CD4-positive, alpha-beta T cell treated with Interleukin-21 for 1 hour (primary cell): ENCODE measurements at regions not wholly inside any gene's neighbourhood (a gene's known extent, or its start where the extent isn't known, plus 50 kb on each side); places are given as distances from the start of the nearest gene placed in this dataset.
"Not testable (repeated sequence)": the region's sequence is repeated elsewhere in the genome, so short reads cannot be mapped to it uniquely, and the experiment has no call there.

Experiments
- DNase-seq: peaks from one replicate; pipeline ENCODE4 v3.0.0-alpha.2; 2020

GRCh38 chr17:71039391-71039790, 870.1 kb downstream of the KCNJ2 start:
- no peak for DNase-seq

GRCh38 chr17:71052971-71053370, 883.6 kb downstream of the KCNJ2 start:
- DNase-seq = no peak

- no peak for DNase-seq
These were observed 885.8 kb downstream of the KCNJ2 start for GRCh38 chr17:71055128-71055527.

GRCh38 chr17:71057448-71057847, 888.1 kb downstream of the KCNJ2 start:
- no peak for DNase-seq

GRCh38 chr17:71057938-71058337, 888.6 kb downstream of the KCNJ2 start:
- no peak for DNase-seq

DNA sequence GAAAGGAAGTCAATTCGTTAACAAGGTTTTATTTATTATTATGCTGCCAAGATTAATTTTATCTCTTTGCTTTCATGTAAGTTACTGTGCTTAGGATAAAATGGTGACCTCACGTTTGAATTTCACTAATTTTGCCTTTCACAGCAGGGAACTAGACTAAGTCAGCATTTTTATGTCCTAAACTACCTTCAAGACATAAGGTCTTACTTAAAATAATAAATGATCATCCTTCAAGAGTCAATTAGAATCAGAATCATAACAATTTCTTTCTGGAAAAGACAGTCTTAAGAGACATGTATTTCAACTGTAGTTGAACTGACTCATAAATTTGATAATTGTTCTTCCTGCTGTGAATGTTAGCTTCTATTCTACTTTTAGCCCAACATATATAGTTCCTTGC, 893.8 kb downstream of the KCNJ2 start:
- DNase-seq = no peak

GRCh38 chr17:71063559-71063958, 894.2 kb downstream of the KCNJ2 start:
- DNase-seq = no peak

DNA sequence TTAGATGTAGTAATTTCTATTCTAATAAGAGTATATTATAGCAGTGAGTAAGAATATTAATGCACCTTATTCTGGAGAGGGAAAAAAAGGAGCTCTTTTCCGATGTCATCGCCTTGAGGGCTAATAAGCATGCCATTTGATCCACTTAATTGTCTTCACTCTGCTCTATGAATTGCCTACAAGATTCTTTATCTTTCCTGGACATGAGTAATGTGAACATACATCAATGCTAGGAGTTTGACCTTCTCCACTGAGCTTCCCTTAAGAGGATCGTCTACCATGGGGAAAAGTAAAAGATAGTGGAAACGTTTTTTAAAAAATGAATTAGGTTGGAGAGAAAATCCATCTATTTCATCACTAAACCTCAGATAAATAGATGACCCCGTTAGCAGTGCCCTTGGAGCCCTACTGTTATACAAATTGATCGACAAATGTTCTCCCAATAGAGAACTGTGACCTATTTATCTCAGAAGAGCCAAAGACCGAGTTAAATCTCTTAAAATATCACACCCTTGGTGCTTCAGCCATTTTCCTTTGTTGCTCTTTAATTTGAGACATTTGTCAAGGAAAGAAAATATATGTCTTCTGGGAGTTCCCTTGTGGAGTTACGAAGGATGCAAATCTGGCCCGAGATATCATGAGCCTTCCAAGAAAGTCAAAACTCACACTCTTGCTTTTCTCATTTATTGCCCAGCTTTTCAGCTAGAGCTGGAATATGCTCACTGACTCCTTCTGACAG, 898.5 kb downstream of the KCNJ2 start:
- DNase-seq = no peak

GRCh38 chr17:71068408-71068750, 899.0 kb downstream of the KCNJ2 start:
- no peak for DNase-seq

DNA sequence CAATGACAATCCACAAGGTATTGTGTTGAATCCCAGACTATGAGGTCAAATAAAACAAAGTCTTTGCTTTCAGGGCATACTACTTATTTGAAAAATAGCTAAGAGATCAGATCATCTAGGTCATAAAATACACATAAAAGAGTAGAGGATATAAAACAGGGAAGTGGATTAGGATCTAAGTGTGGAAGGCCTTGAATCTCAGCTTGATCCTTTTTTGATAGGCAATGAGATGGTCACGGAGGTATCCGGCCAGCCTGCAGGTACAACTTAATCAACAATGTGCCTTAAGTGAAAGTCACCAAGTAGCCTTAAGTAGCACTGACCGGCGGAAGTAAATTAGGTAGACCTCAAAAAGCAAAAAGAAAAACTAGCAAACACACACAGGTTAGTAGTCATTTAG, 901.7 kb downstream of the KCNJ2 start:
- no peak for DNase-seq

DNA sequence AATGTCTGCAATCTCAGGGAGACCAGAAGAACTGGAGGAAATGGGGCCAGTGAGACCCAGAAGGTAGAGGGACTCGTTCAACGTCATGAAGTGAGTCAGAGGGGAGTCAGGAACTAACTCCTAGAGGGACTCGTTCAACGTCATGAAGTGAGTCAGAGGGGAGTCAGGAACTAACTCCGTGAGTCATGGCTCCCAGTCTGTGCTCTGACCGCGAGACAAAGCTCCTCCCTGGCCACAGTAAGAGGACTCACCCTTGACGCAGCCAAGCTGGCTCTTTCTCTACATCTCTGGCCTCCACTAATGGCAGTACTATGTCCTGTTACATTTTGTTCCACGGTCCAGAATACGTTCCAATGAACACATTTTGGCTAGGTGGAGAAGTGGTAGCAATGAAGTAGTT, 902.5 kb downstream of the KCNJ2 start:
- no peak for DNase-seq

DNA sequence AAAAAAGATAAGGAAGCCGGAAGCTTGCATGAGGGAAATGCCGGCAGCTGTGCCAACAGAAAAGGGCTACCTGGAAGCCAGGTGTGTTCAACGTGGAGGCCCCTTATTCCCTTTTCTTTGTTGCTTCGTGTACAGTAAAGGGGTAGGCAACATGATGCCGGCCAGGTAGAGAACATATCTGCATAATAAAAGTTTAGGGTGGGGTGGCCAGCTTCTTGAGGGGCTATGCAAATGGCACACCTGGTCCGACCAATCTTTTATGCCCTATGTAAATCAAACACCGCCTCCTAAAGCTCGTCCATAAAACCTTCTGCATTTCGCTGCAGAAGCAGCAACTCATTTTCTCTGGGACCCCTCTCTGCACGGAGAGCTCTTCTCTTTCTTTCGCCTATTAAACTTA, 911.6 kb downstream of the KCNJ2 start:
- DNase-seq = no peak

- no peak for DNase-seq
These were observed 912.3 kb downstream of the KCNJ2 start for GRCh38 chr17:71081666-71082065.

DNA sequence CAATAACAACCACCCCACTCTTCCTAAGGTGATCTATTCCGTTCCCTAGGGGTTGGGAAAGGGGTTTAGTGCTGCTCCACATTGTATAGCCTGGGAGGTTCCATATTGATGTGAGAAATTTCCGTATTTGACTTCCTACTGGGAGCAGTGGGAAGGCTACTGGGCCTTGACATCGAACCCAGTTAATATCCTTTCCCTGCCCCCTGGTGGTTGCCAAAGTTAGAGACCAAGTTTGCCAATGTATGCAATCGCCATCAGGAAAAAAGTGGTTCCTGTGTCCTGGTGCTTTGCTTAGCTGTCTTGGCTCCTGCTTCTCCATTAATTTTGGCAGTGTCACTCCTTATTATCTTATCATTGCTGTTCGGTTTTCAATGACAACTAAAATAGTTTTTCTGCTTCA, 914.9 kb downstream of the KCNJ2 start:
- no peak for DNase-seq

- DNase-seq = no peak
These were observed 915.5 kb downstream of the KCNJ2 start for GRCh38 chr17:71084838-71085237.

GRCh38 chr17:71085238-71086033, 916.1 kb downstream of the KCNJ2 start:
- no peak for DNase-seq

DNA sequence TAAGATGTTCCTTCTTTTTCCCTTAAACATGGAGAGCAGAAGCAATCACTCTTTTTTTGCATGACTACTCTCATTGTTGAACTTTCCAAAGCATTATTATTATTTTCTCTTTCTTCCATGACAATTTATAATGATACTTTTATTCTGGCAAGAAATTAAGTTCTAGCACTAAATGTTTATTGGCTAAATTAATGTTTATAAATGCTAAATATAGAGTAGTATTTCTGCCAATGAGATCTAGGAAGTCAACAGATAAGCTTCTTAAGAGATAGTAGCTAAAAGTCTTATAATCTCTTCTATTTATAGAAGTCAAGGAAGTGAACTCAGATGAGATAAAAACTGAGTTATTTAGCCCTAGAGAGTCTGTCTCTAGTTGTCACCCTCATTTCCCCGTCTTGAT, 920.1 kb downstream of the KCNJ2 start:
- no peak for DNase-seq

DNA sequence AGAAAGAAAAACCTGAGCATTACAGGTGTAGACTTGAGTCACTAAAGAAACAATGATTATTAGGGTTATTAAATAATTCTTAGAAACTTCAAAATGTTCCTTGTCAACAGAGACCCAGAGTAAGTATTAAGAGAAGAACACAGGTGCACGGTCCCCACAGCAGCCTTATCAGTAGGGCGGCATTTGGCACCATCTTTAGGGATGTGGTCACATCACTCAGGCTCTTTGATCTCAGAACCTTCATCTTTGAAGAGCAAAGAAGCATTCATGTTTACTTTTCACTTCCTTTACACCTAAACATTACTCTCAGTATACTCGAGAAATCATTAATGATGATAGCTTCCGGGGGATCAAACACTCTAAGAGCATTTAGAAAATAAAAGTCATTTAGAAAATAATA, 928.7 kb downstream of the KCNJ2 start:
- DNase-seq = no peak

GRCh38 chr17:71099003-71099714, 929.8 kb downstream of the KCNJ2 start:
- no peak for DNase-seq

DNA sequence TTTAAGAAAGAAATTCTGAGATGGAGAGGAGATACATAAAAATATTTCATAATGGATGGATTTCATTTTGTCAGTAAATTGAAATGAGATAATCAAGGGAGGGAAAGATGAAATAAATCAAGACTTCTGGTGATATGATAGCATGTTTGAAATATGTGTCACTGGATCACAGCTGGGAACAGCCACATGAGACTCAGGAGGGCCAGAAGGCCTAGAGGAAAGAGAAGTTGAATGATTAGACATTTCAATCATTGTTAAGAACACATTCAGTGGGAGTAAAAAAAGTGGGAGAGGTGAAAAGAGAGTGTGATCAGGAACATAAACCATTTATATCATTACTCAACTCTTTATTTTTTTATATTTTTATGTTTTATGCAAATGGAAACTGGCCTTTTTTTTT, 933.4 kb downstream of the KCNJ2 start:
- DNase-seq = no peak

DNA sequence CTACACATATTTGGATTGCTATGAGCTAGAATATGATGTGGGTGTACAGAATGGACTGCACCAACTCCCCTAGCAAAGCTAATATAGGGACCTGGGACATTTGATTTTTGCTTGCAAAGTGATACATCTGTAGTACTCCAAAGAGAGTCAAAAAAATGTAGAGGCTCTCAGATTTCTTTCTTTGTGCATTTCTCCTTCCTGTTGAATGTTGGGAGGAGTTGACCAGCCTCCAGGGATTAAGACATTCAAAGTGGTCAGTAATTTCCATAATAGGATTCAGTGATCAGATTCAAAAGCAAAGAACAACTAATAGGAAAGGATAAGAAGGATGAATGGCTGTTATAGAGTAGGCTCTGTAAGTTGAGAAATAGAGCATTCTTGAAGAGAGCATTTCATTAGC, 934.9 kb downstream of the KCNJ2 start:
- no peak for DNase-seq

GRCh38 chr17:71106056-71106455, 936.7 kb downstream of the KCNJ2 start:
- not testable (repeated sequence) for DNase-seq

- no peak for DNase-seq
These were observed 937.8 kb downstream of the KCNJ2 start for GRCh38 chr17:71107136-71107535.

DNA sequence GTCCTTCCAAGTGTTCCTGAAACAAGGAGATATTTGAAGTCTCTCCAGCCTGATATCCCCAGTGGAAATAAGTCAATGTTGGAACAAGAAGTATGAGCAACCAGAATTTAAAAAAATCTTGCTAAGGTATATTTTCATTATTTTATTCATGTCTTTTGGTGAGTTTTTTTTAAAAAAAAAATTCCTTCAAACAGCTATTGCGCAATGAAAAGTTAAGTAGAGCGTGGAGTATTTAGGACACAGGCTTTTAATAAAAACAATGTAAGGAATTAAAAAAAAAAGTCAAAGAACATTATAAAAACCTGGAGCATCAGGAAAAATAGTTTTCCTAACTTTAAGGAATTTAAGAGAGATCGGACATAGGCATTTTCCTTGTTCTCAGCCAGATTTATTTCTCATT, 940.4 kb downstream of the KCNJ2 start:
- no peak for DNase-seq
